ENCODE measurements at regions not wholly inside any gene's neighbourhood (a gene's known extent, or its start where the extent isn't known, plus 50 kb on each side); places are given as distances from the start of the nearest gene placed in this dataset.

DNA sequence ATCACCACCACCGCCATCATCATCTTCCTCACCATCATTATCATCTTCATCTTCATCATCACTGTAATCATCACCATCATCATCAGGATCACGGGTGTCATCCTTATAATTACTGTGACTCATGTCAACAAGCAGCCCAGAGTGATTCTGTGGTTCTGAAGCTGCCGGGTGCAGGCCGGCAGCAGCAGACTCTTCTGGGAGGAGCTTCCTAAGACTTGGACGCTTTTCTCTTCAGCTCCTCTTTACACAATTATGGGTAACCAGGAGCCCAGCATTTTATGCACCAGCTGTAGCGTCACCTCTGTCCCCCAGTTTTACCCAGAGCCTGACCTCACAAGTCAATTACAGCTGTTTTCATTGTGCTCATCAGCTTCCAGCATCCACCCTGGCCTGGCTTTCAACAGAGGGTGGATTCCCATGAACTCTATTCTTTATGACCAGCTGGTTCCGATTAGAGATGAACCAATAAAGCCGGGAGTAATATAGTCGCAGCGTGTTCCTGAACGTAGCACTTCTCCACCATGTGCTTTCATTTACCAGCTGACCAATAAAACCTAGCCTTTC, 275.8 kb downstream of the FOXL1 start:
- TF ChIP-seq ZBTB49 (tag by site-specific recombination; IDR thresholded peaks at IDR 0.05; ENCODE audit: low read depth) (no peak), ZNF530 (tag by site-specific recombination; IDR thresholded peaks at IDR 0.05; ENCODE audit: low read depth) (no peak), CTCF (tag by site-specific recombination; IDR thresholded peaks at IDR 0.05) (no peak), KLF17 (tag by site-specific recombination; IDR thresholded peaks at IDR 0.05) (no peak), OSR2 (tag by site-specific recombination; IDR thresholded peaks at IDR 0.05) (no peak)
- TF ChIP-seq, protein P1, sequence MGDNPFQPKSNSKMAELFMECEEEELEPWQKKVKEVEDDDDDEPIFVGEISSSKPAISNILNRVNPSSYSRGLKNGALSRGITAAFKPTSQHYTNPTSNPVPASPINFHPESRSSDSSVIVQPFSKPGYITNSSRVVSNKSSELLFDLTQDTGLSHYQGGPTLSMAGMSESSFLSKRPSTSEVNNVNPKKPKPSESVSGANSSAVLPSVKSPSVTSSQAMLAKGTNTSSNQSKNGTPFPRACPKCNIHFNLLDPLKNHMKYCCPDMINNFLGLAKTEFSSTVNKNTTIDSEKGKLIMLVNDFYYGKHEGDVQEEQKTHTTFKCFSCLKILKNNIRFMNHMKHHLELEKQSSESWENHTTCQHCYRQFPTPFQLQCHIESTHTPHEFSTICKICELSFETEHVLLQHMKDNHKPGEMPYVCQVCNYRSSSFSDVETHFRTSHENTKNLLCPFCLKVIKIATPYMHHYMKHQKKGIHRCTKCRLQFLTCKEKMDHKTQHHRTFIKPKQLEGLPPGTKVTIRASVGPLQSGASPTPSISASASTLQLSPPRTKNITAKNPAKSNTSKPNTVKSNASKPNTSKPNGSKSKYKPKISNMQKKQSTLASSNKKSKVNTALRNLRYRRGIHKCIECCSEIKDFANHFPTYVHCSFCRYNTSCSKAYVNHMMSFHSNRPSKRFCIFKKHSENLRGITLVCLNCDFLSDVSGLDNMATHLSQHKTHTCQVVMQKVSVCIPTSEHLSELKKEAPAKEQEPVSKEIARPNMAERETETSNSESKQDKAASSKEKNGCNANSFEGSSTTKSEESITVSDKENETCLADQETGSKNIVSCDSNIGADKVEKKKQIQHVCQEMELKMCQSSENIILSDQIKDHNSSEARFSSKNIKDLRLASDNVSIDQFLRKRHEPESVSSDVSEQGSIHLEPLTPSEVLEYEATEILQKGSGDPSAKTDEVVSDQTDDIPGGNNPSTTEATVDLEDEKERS (tag by site-specific recombination; IDR thresholded peaks at IDR 0.05): no peak
